Panc1 (cell line): ENCODE measurements at regions not wholly inside any gene's neighbourhood (a gene's known extent, or its start where the extent isn't known, plus 50 kb on each side); places are given as distances from the start of the nearest gene placed in this dataset.

Experiments used
- POLR2AphosphoS5 ChIP-seq: IDR thresholded peaks from 2 replicates; pipeline ENCODE4 v1.6.1; 2012; ENCODE audit warnings: mild to moderate bottlenecking, low read depth, low read length, moderate library complexity
- TCF7L2 ChIP-seq: IDR thresholded peaks from 2 replicates; pipeline ENCODE4 v1.6.1; 2011; ENCODE audit warnings: mild to moderate bottlenecking, low read depth, low read length, inconsistent platforms
- TF ChIP-seq, protein P1 (sequence below): fragments of 450-650 bp; IDR thresholded peaks from 2 replicates; pipeline ENCODE4 v1.5.1; 2017; ENCODE audit warnings: mild to moderate bottlenecking

- TF ChIP-seq, protein P1, sequence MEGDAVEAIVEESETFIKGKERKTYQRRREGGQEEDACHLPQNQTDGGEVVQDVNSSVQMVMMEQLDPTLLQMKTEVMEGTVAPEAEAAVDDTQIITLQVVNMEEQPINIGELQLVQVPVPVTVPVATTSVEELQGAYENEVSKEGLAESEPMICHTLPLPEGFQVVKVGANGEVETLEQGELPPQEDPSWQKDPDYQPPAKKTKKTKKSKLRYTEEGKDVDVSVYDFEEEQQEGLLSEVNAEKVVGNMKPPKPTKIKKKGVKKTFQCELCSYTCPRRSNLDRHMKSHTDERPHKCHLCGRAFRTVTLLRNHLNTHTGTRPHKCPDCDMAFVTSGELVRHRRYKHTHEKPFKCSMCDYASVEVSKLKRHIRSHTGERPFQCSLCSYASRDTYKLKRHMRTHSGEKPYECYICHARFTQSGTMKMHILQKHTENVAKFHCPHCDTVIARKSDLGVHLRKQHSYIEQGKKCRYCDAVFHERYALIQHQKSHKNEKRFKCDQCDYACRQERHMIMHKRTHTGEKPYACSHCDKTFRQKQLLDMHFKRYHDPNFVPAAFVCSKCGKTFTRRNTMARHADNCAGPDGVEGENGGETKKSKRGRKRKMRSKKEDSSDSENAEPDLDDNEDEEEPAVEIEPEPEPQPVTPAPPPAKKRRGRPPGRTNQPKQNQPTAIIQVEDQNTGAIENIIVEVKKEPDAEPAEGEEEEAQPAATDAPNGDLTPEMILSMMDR = no peak
- no peak for TF ChIP-seq POLR2AphosphoS5
- TF ChIP-seq TCF7L2 = no peak
Measured at GRCh38 chr5:15065091-15065490, 193.5 kb upstream of the ANKH start.
